ENCODE measurements at regions not wholly inside any gene's neighbourhood (a gene's known extent, or its start where the extent isn't known, plus 50 kb on each side); places are given as distances from the start of the nearest gene placed in this dataset.
"Not testable (repeated sequence)": the region's sequence is repeated elsewhere in the genome, so short reads cannot be mapped to it uniquely, and the experiment has no call there.

- no peaks in the 10 kb centered on the region for H3F3A ChIP-seq (ENCODE audit: insufficient read depth)
- H4K20me1 ChIP-seq (ENCODE audit: low read depth, low read length), result no peaks in the 10 kb centered on the region
- no peaks in the 10 kb centered on the region for H3K9me3 ChIP-seq (ENCODE audit: insufficient read depth, low read length)
- H3K4me2 ChIP-seq (ENCODE audit: low read depth, low read length, poor library complexity, severe bottlenecking), result no peak overlapping the region
- no peak overlapping the region for H2AFZ ChIP-seq (ENCODE audit: low read depth, low read length, severe bottlenecking)
- H3K79me2 ChIP-seq (ENCODE audit: insufficient read depth, low read length), result no peaks in the 10 kb centered on the region
- H3K36me3 ChIP-seq (ENCODE audit: low read length), result no peaks in the 10 kb centered on the region
- H3K9me2 ChIP-seq (replicated peaks; ENCODE audit: insufficient read depth, low read length), result no peaks in the 10 kb centered on the region
- no peak overlapping the region for H3K4me3 ChIP-seq (ENCODE audit: insufficient read depth, low read length, poor library complexity, severe bottlenecking)
- H3K9ac ChIP-seq (ENCODE audit: low read length), result no peak overlapping the region
- no peak overlapping the region for H3K27ac ChIP-seq (ENCODE audit: low read depth, low read length)
- no peaks in the 10 kb centered on the region for H3K27me3 ChIP-seq (ENCODE audit: low read length)
- TF ChIP-seq EZH2phosphoT487 (conservative IDR thresholded peaks at IDR 0.05; ENCODE audit: low read length), result no peak
- TF ChIP-seq CTCF (IDR thresholded peaks at IDR 0.05; ENCODE audit: insufficient read depth, low read length, poor library complexity, severe bottlenecking), result no peak
Measured at GRCh38 chr1:90295534-90295933, 300.6 kb downstream of the ZNF326 start.

DNA sequence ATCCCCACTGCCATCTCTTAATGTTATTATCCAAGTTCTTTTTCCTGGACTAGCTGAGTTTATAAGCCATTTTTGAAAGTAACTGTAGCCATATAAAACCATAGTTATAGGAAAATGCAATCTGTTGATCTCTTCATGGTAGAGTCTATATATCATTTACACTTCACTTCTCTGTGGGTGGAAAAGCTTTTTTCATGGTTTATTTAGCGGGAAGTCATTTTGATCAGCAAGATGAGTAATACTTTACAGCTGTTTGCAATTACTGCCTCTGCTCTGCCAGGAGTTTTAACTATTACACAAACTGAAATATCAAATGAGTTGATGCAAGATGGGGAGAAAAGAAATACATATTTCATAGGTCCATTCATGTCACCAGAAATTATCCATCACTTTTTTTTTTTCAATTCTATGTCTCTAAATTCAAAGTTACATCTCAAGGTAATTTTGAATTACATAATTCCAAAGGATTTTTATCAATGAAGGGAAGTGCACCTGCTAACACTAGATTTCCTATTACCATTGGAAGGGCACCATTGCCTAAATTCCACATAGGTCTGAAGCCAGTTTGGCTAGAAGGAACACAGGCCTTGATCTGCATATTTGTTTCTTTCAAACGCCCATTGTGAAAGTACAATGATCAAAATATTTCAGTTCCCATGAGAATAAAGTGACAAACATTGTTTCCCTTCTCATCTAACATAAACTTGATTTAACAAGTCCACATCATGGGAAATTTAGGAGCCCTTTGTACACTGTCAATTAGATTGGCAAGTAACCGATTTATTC, 296.7 kb downstream of the ZNF326 start:
- Histone ChIP-seq H3K79me2 (ENCODE audit: insufficient read depth, low read length) (no peaks in the 10 kb centered on the region), H2AFZ (ENCODE audit: low read depth, low read length, severe bottlenecking) (no peak overlapping the region), H3F3A (ENCODE audit: insufficient read depth) (no peaks in the 10 kb centered on the region), H3K36me3 (ENCODE audit: low read length) (no peaks in the 10 kb centered on the region), H3K9me2 (replicated peaks; ENCODE audit: insufficient read depth, low read length) (no peaks in the 10 kb centered on the region), H3K27ac (ENCODE audit: low read depth, low read length) (no peak overlapping the region), H3K27me3 (ENCODE audit: low read length) (no peaks in the 10 kb centered on the region), H3K9ac (ENCODE audit: low read length) (no peak overlapping the region), H3K4me3 (ENCODE audit: insufficient read depth, low read length, poor library complexity, severe bottlenecking) (no peak overlapping the region), H3K9me3 (ENCODE audit: insufficient read depth, low read length) (no peaks in the 10 kb centered on the region), H4K20me1 (ENCODE audit: low read depth, low read length) (no peaks in the 10 kb centered on the region), H3K4me2 (ENCODE audit: low read depth, low read length, poor library complexity, severe bottlenecking) (no peak overlapping the region)
- TF ChIP-seq EZH2phosphoT487 (conservative IDR thresholded peaks at IDR 0.05; ENCODE audit: low read length) (no peak), CTCF (IDR thresholded peaks at IDR 0.05; ENCODE audit: insufficient read depth, low read length, poor library complexity, severe bottlenecking) (no peak)

GRCh38 chr1:90282811-90283210, 287.9 kb downstream of the ZNF326 start:
- Histone ChIP-seq H3K36me3 (ENCODE audit: low read length) (no peaks in the 10 kb centered on the region), H3K4me3 (ENCODE audit: insufficient read depth, low read length, poor library complexity, severe bottlenecking) (no peak overlapping the region), H3K9me3 (ENCODE audit: insufficient read depth, low read length) (no peaks in the 10 kb centered on the region), H3K27ac (ENCODE audit: low read depth, low read length) (no peak overlapping the region), H4K20me1 (ENCODE audit: low read depth, low read length) (no peaks in the 10 kb centered on the region), H3K27me3 (ENCODE audit: low read length) (no peaks in the 10 kb centered on the region), H2AFZ (ENCODE audit: low read depth, low read length, severe bottlenecking) (no peak overlapping the region), H3K4me2 (ENCODE audit: low read depth, low read length, poor library complexity, severe bottlenecking) (no peak overlapping the region), H3K9ac (ENCODE audit: low read length) (no peak overlapping the region), H3F3A (ENCODE audit: insufficient read depth) (no peaks in the 10 kb centered on the region), H3K79me2 (ENCODE audit: insufficient read depth, low read length) (no peaks in the 10 kb centered on the region), H3K9me2 (replicated peaks; ENCODE audit: insufficient read depth, low read length) (no peaks in the 10 kb centered on the region)
- TF ChIP-seq EZH2phosphoT487 (conservative IDR thresholded peaks at IDR 0.05; ENCODE audit: low read length), result no peak
- no peak for TF ChIP-seq CTCF (IDR thresholded peaks at IDR 0.05; ENCODE audit: insufficient read depth, low read length, poor library complexity, severe bottlenecking)

GRCh38 chr1:90281886-90282285, 287.0 kb downstream of the ZNF326 start:
- not testable (repeated sequence) for H3K27me3 ChIP-seq (ENCODE audit: low read length); H3K4me2 ChIP-seq (ENCODE audit: low read depth, low read length, poor library complexity, severe bottlenecking); H3K4me3 ChIP-seq (ENCODE audit: insufficient read depth, low read length, poor library complexity, severe bottlenecking); H3K36me3 ChIP-seq (ENCODE audit: low read length); H4K20me1 ChIP-seq (ENCODE audit: low read depth, low read length); H3K9me2 ChIP-seq (replicated peaks; ENCODE audit: insufficient read depth, low read length); H3K9me3 ChIP-seq (ENCODE audit: insufficient read depth, low read length); H3K27ac ChIP-seq (ENCODE audit: low read depth, low read length); H2AFZ ChIP-seq (ENCODE audit: low read depth, low read length, severe bottlenecking); H3K79me2 ChIP-seq (ENCODE audit: insufficient read depth, low read length); H3K9ac ChIP-seq (ENCODE audit: low read length); H3F3A ChIP-seq (ENCODE audit: insufficient read depth)

Measured in SU-DHL-6 (cell line).